Lower lobe of right lung (tissue), 2 donors: ENCODE measurements at regions not wholly inside any gene's neighbourhood (a gene's known extent, or its start where the extent isn't known, plus 50 kb on each side); places are given as distances from the start of the nearest gene placed in this dataset.

Experiments used
- ATAC-seq, 2 donors: fragments of 200-7000 bp; cut with Tn5 transposase; one replicate each; pipeline ENCODE4 v1.9.1; 2020 to 2022; ENCODE audit warnings: mild to moderate bottlenecking in 2 of 2, moderate library complexity in 2 of 2
- DNase-seq: peaks from one replicate; pipeline ENCODE4 v3.0.0-alpha.2; 2020
- H3K27ac ChIP-seq: fragments of 200-600 bp; one replicate; pipeline ENCODE4 v1.8.0; 2022
- H3K27me3 ChIP-seq: fragments of 200-600 bp; one replicate; pipeline ENCODE4 v1.8.0; 2022; ENCODE audit warnings: low read depth
- H3K36me3 ChIP-seq: fragments of 200-600 bp; one replicate; pipeline ENCODE4 v1.8.0; 2022; ENCODE audit warnings: mild to moderate bottlenecking
- H3K4me1 ChIP-seq: fragments of 200-600 bp; one replicate; pipeline ENCODE4 v1.8.0; 2022
- H3K4me3 ChIP-seq: fragments of 200-600 bp; one replicate; pipeline ENCODE4 v1.8.0; 2022; ENCODE audit warnings: mild to moderate bottlenecking
- H3K9me3 ChIP-seq: fragments of 200-600 bp; one replicate; pipeline ENCODE4 v1.8.0; 2022
- CTCF ChIP-seq: fragments of 200-600 bp; IDR thresholded peaks from one replicate; pipeline ENCODE4 v1.8.0; 2022; ENCODE audit warnings: antibody characterized with exemption, mild to moderate bottlenecking
- intact Hi-C: fragments of 100-400 bp; cut with DNase I; formaldehyde crosslinking; loops from one replicate; pipeline ENCODE4 v1.11.0; 2022
- donor health status: DM: no; HTN: yes; CAD: no; lungs with severe emphysema.

GRCh38 chr3:95894820-95895219, 919.6 kb upstream of the EPHA6 start:
- Histone ChIP-seq H3K4me1 (no peaks in the 10 kb centered on the region), H3K36me3 (no peaks in the 10 kb centered on the region), H3K9me3 (no peaks in the 10 kb centered on the region), H3K4me3 (no peak overlapping the region), H3K27ac (no peak overlapping the region), H3K27me3 (no peaks in the 10 kb centered on the region)
- TF ChIP-seq CTCF, result no peak
- DNase-seq (no peak), ATAC-seq (no peak)
- intact Hi-C loops, result no loop called here

DNA sequence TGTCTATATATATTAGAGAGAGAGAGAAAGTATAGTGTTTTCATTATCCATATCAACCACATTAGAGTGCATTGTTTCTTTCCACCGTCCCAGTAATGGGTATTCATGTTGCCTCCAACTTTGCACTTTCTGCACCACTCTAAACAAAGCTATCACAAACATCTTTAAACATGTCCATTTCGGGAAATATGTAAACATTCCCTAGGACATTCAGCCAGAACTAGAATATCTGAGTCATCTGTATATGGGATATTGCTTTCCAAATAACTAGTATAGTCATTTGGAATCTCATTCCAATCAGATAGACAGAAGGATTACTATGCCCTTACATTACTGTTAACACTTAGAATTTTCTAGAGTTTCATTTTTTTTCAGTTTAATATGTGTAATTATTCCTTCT, 914.9 kb upstream of the EPHA6 start:
- H3K36me3 ChIP-seq, result no peaks in the 10 kb centered on the region
- H3K4me3 ChIP-seq, result no peak overlapping the region
- H3K9me3 ChIP-seq, result no peaks in the 10 kb centered on the region
- no peak overlapping the region for H3K27ac ChIP-seq
- no peaks in the 10 kb centered on the region for H3K27me3 ChIP-seq
- H3K4me1 ChIP-seq, result no peaks in the 10 kb centered on the region
- TF ChIP-seq CTCF, result no peak
- DNase-seq (no peak), ATAC-seq (no peak)
- intact Hi-C loops, result no loop called here

GRCh38 chr3:95899911-95900310, 914.5 kb upstream of the EPHA6 start:
- intact Hi-C loops, result no loop called here
- H3K27me3 ChIP-seq, result no peaks in the 10 kb centered on the region
- H3K9me3 ChIP-seq, result no peaks in the 10 kb centered on the region
- no peaks in the 10 kb centered on the region for H3K36me3 ChIP-seq
- H3K27ac ChIP-seq, result no peak overlapping the region
- no peak overlapping the region for H3K4me3 ChIP-seq
- no peak for TF ChIP-seq CTCF
- ATAC-seq (no peak), DNase-seq (no peak)
- no peaks in the 10 kb centered on the region for H3K4me1 ChIP-seq

GRCh38 chr3:95901948-95902347, 912.4 kb upstream of the EPHA6 start:
- H3K27me3 ChIP-seq, result no peaks in the 10 kb centered on the region
- H3K4me1 ChIP-seq, result no peaks in the 10 kb centered on the region
- ATAC-seq (no peak), DNase-seq (no peak)
- TF ChIP-seq CTCF, result no peak
- intact Hi-C loops, result no loop called here
- H3K36me3 ChIP-seq, result no peaks in the 10 kb centered on the region
- no peak overlapping the region for H3K4me3 ChIP-seq
- no peak overlapping the region for H3K27ac ChIP-seq
- H3K9me3 ChIP-seq, result no peaks in the 10 kb centered on the region

GRCh38 chr3:95905182-95905581, 909.2 kb upstream of the EPHA6 start:
- intact Hi-C loops, result no loop called here
- no peaks in the 10 kb centered on the region for H3K27me3 ChIP-seq
- no peaks in the 10 kb centered on the region for H3K36me3 ChIP-seq
- DNase-seq (no peak), ATAC-seq (no peak)
- no peak for TF ChIP-seq CTCF
- no peak overlapping the region for H3K27ac ChIP-seq
- H3K4me3 ChIP-seq, result no peak overlapping the region
- no peaks in the 10 kb centered on the region for H3K4me1 ChIP-seq
- no peaks in the 10 kb centered on the region for H3K9me3 ChIP-seq

- Histone ChIP-seq H3K36me3 (no peaks in the 10 kb centered on the region), H3K9me3 (no peaks in the 10 kb centered on the region), H3K27ac (no peak overlapping the region), H3K4me1 (no peaks in the 10 kb centered on the region), H3K27me3 (no peaks in the 10 kb centered on the region), H3K4me3 (no peak overlapping the region)
- DNase-seq (no peak), ATAC-seq (peak in 1 of 2 donors; percentile 34)
- intact Hi-C loops, result no loop called here
- TF ChIP-seq CTCF, result no peak
These were observed 902.6 kb upstream of the EPHA6 start for GRCh38 chr3:95911767-95912166.
